Astrocyte of the spinal cord (primary cell): ENCODE measurements at regions not wholly inside any gene's neighbourhood (a gene's known extent, or its start where the extent isn't known, plus 50 kb on each side); places are given as distances from the start of the nearest gene placed in this dataset.
A peak's percentile ranks its signal among the peaks of the same experiment; 100 is the strongest.

Experiments used
- DNase-seq: peaks from one replicate; pipeline ENCODE4 v3.0.0; 2011; ENCODE audit warnings: low read depth, low spot score
- H3K4me3 ChIP-seq: 2 replicates; pipeline ENCODE4 v1.5.1; 2011; ENCODE audit warnings: low read depth, mild to moderate bottlenecking, low read length, moderate library complexity
- CTCF ChIP-seq: IDR thresholded peaks from 2 replicates; pipeline ENCODE4 v1.5.1; 2012; ENCODE audit warnings: low read depth, mild to moderate bottlenecking, low read length, inconsistent platforms
- in situ Hi-C: cut with HindIII; loops from 2 replicates; pipeline ENCODE4 v1.10.0; 2017; ENCODE audit warnings: low sequenced_read_pairs

GRCh38 chr13:80469853-80470381 is 129.0 kb upstream of the SPRY2 start:
- no peak overlapping the region for H3K4me3 ChIP-seq
- no peak for TF ChIP-seq CTCF
- peak; percentile 92 for DNase-seq
- in situ Hi-C loops = no loop called here

- no peak for TF ChIP-seq CTCF
- DNase-seq = no peak
- H3K4me3 ChIP-seq = no peak overlapping the region
- in situ Hi-C loops = no loop called here
These were observed 128.4 kb upstream of the SPRY2 start for GRCh38 chr13:80469105-80469852.

DNA sequence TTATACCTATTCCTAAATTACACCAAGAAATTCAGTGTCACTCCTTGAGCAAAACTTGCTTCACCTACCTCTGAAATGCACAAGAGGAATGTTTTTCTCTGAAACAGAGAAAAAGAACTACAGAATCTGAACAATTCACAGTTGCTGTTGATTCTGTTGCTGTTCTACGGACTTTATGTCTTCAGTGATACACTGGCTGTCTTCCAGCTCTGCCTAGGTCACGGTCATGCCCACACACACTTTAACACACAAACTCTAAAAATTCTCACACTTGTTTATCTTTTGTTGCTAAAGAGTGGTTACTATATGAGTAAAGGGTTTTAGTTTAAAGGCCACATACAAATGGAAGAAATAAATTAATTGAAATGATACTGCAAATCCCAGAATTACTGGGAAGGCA is 124.4 kb upstream of the SPRY2 start:
- DNase-seq = no peak
- H3K4me3 ChIP-seq = no peak overlapping the region
- no peak for TF ChIP-seq CTCF
- in situ Hi-C loops = no loop called here

GRCh38 chr13:80463673-80464352 is 122.9 kb upstream of the SPRY2 start:
- no peak for TF ChIP-seq CTCF
- no peak overlapping the region for H3K4me3 ChIP-seq
- no peak for DNase-seq
- in situ Hi-C loops = no loop called here

- DNase-seq = no peak
- TF ChIP-seq CTCF = no peak
- in situ Hi-C loops = no loop called here
- no peak overlapping the region for H3K4me3 ChIP-seq
These were observed 121.6 kb upstream of the SPRY2 start for GRCh38 chr13:80462567-80462966.

DNA sequence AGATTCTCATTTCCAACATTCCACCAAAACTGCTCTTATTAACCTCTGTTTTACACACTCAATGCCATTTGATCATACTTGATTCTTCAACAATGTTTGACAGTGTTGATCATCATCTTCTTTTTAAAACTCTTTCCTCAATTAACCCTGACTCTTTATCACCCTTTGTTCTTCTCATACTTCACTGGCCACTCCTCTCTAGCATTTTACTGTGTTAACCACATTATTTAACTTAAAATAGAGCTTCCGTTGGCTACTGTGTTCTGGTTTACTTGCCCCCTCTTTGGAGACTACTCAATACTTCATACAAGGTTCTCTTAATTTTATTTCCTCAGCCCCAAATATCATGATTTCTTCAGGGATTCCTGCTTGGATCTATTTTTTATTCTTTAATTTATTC is 121.1 kb upstream of the SPRY2 start:
- H3K4me3 ChIP-seq = no peak overlapping the region
- DNase-seq = no peak
- in situ Hi-C loops = no loop called here
- TF ChIP-seq CTCF = no peak
